Fibroblast of lung (primary cell): ENCODE measurements at regions not wholly inside any gene's neighbourhood (a gene's known extent, or its start where the extent isn't known, plus 50 kb on each side); places are given as distances from the start of the nearest gene placed in this dataset.
"Not testable (repeated sequence)": the region's sequence is repeated elsewhere in the genome, so short reads cannot be mapped to it uniquely, and the experiment has no call there.

ENCODE experiments used
- DNase-seq, 2 donors: peaks; one replicate each; pipeline versions ENCODE4 v3.0.0 to v3.0.0-alpha.2; 2010; ENCODE audit warnings: low read depth in 2 of 2
- H2AFZ ChIP-seq: 2 replicates; pipeline ENCODE4 v1.5.1; 2012; ENCODE audit warnings: low read length, control low read depth, inconsistent platforms
- H3K27ac ChIP-seq: 2 replicates; pipeline ENCODE4 v1.5.1; 2011; ENCODE audit warnings: low read length, control low read depth; ENCODE audit not compliant: insufficient read depth
- H3K27me3 ChIP-seq: 2 replicates; pipeline ENCODE4 v1.5.1; 2011; ENCODE audit warnings: mild to moderate bottlenecking, low read length; ENCODE audit not compliant: control insufficient read depth, insufficient read depth
- H3K36me3 ChIP-seq: 2 replicates; pipeline ENCODE4 v1.5.1; 2011; ENCODE audit warnings: low read length; ENCODE audit not compliant: control insufficient read depth, insufficient read depth
- H3K4me1 ChIP-seq: 2 replicates; pipeline ENCODE4 v1.5.1; 2011; ENCODE audit warnings: low read length; ENCODE audit not compliant: control insufficient read depth, insufficient read depth; ENCODE audit errors: extremely low read depth
- H3K4me2 ChIP-seq: 2 replicates; pipeline ENCODE4 v1.5.1; 2011; ENCODE audit warnings: low read length, control low read depth; ENCODE audit not compliant: insufficient read depth; ENCODE audit errors: extremely low read depth
- H3K4me3 ChIP-seq, 4 experiments: fragments of 200-600 bp in 1 of 4; sonication (generic) in 1 of 4; replicated peaks in 1 of 4; 2 replicates each; pipeline ENCODE4 v1.5.1; 2011 to 2016; ENCODE audit warnings: low read length in 4 of 4, low read depth in 3 of 4, mild to moderate bottlenecking in 3 of 4, control low read depth in 2 of 4, inconsistent platforms in 1 of 4, mixed read lengths in 1 of 4; ENCODE audit not compliant: insufficient read depth in 1 of 4; ENCODE audit errors: control extremely low read depth in 1 of 4
- H3K79me2 ChIP-seq: 2 replicates; pipeline ENCODE4 v1.5.1; 2012; ENCODE audit warnings: mild to moderate bottlenecking, low read length, inconsistent platforms; ENCODE audit not compliant: control insufficient read depth, insufficient read depth
- H3K9ac ChIP-seq: 2 replicates; pipeline ENCODE4 v1.5.1; 2011; ENCODE audit warnings: mild to moderate bottlenecking, low read length, control low read depth; ENCODE audit not compliant: insufficient read depth
- H3K9me3 ChIP-seq: 2 replicates; pipeline ENCODE4 v1.5.1; 2012; ENCODE audit warnings: low read depth, low read length; ENCODE audit not compliant: control insufficient read depth, insufficient read depth
- H4K20me1 ChIP-seq: 2 replicates; pipeline ENCODE4 v1.5.1; 2011; ENCODE audit warnings: low read length; ENCODE audit not compliant: control insufficient read depth, insufficient read depth; ENCODE audit errors: extremely low read depth

DNA sequence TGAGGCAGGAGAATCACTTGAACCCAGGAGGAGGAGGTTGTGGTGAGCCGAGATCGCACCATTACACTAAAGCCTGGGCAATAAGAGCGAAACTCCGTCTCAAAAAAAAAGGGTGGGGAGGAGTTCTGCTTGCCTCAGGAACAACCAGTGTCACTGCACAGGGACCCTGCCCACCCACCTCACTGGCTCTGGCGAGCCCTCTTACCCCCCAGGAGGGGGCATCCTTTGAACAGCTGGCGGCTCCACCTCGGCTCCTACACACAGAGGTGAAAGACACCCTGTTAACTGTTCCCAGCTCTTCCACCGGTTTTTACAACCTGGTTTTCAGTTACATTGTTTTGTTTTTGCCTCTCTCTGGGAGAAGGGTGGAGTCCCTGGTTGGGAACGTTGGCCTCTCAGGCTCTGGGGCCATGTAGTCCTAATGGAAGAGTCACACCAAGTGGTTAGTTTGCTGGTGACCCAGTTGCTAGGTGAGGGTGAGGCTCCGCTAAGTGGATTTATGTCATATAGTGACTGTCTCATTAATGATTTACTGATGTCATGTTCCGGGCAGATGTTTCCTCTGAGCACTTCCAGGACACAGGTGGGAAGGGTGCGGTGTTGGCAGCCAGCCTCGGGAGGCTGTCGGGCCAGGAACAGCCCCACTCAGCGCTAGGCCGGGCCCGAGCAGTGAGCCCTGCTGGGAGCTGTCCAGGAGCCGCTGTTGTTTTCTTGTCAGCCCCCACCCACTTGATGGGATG, 120.6 kb upstream of the TPTE start:
- H3K27ac ChIP-seq, H3K36me3 ChIP-seq, DNase-seq, H3K4me1 ChIP-seq, H3K9me3 ChIP-seq, H3K9ac ChIP-seq, H4K20me1 ChIP-seq, H3K27me3 ChIP-seq, H3K4me2 ChIP-seq, H3K79me2 ChIP-seq, H3K4me3 ChIP-seq, H2AFZ ChIP-seq: not testable (repeated sequence)

GRCh38 chr21:10402461-10402860, 118.9 kb upstream of the TPTE start:
- H3K79me2 ChIP-seq, DNase-seq, H3K27me3 ChIP-seq, H3K36me3 ChIP-seq, H3K9me3 ChIP-seq, H2AFZ ChIP-seq, H4K20me1 ChIP-seq, H3K4me2 ChIP-seq, H3K4me3 ChIP-seq, H3K9ac ChIP-seq, H3K27ac ChIP-seq, H3K4me1 ChIP-seq: not testable (repeated sequence)

DNA sequence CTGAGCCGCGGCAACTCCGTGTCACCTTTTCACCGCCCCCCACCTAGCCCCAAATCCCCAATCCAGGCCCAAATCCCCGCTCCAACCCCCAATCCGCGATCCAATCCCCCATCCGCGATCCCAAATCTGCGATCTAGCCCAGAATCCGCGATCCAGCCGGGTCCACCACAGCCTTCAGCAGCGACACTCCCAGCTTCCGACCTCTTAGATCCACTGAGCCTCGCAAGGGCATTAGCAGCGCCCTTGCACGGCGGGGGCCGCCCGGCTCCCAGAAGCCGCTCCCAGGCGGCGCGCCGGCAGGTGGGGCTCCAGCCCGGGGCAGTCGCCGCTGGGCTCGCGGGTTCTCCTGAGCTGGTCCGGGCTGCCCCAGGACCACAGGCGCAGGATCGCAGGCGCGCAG, 116.1 kb upstream of the TPTE start:
- H3K9me3 ChIP-seq, result not testable (repeated sequence)

DNA sequence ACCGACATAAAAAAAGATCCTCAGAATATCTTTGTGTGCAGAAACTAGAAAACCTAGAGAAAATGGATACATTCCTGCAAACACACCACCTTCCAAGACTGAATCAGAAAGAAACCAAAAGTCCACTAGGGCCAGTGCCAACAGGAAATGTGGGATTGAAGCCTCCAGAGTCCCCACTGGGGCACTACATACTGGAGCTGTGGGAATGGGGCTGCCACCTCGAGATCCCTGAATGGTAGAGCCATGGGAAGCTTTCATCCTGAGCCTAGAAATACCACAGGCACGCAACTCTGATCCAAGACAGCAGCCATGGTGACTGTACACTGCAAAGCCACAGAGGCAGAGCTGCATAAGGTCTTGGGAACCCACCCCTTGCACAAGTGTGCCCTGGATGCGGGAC, 111.6 kb upstream of the TPTE start:
- not testable (repeated sequence) for H3K9me3 ChIP-seq, H4K20me1 ChIP-seq, H3K79me2 ChIP-seq, H2AFZ ChIP-seq, H3K9ac ChIP-seq, DNase-seq, H3K27ac ChIP-seq, H3K27me3 ChIP-seq, H3K4me2 ChIP-seq, H3K36me3 ChIP-seq, H3K4me1 ChIP-seq, H3K4me3 ChIP-seq

More for the DNA sequence above, 116.1 kb upstream of the TPTE start:
- not testable (repeated sequence) for H3K36me3 ChIP-seq, H3K4me2 ChIP-seq, H4K20me1 ChIP-seq, H3K79me2 ChIP-seq, H3K9ac ChIP-seq, H3K4me1 ChIP-seq, H3K27me3 ChIP-seq, H2AFZ ChIP-seq, H3K4me3 ChIP-seq, H3K27ac ChIP-seq, DNase-seq

DNA sequence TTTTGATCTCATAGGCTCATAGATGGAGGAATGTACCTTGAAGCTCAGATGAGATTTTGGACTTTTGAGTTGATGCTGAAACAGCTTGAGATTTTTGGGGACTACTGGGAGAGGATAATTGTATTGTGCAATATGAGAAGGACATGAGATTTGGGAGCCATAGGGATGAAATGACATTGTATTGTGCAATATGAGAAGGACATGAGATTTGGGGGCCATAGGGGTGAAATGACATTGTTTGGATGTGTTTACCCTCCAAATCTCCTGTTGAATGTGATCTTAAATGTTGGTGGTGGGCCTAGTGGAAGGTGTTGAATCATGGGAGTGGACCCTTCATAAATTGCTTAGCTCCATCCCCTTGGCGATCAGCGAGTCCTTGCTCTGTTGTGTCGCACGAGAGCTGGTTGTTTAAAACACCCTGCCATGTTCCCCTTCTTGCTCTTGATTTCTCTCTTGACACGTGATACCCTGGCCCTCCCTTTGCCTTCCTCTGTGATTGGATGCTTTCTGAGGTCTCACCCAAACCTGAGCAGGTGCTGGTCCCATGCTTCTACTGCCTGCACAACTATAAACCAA, 110.9 kb upstream of the TPTE start:
- H3K9me3 ChIP-seq, H3K36me3 ChIP-seq, H2AFZ ChIP-seq, H3K27ac ChIP-seq, H3K79me2 ChIP-seq, H3K4me1 ChIP-seq, H3K9ac ChIP-seq, H3K4me2 ChIP-seq, DNase-seq, H4K20me1 ChIP-seq, H3K27me3 ChIP-seq, H3K4me3 ChIP-seq: not testable (repeated sequence)

DNA sequence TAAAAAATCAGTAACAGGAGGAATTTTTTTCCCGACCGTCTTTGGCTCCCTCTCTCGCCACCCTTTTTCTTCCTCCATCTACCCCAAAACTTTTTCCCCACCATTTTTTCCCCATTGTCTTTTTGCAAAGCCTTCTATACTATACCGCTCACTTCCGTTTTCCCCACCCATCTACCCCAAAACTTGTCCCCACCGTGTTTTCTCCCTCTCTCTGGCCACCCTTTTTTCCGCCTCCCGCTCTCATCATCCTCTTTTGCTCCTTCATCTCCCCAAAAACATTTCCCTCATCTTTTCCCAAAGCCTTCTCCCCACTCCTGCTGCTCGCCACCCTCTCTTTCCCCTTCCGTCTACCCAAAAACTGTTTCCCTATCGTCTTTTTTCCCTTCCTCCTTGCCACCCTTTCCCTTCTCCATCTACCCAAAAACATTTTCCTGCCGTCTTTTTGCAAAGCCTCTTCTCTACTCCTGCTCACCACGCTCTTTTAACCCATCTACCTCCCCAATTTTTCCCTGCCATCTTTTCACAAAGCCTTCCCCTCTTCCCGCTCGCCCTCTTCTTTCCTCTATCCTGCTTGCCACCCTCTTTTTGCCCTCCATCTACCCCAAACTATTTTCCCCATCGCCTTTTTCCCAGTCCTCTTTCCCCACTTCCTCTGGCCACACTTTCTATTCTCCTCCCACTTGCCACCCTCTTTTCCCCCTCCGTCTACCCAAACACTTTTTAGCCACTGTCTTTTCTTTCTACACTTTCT, 109.4 kb upstream of the TPTE start:
- H2AFZ ChIP-seq, H3K27me3 ChIP-seq, H3K4me3 ChIP-seq, H3K36me3 ChIP-seq, H3K27ac ChIP-seq, H3K9ac ChIP-seq, H3K9me3 ChIP-seq, H3K4me1 ChIP-seq, H3K4me2 ChIP-seq, H3K79me2 ChIP-seq, DNase-seq, H4K20me1 ChIP-seq: not testable (repeated sequence)
